GM08714 (cell line): ENCODE measurements at regions not wholly inside any gene's neighbourhood (a gene's known extent, or its start where the extent isn't known, plus 50 kb on each side); places are given as distances from the start of the nearest gene placed in this dataset.

ENCODE experiments used
- H3K4me3 ChIP-seq: fragments of 200-500 bp; sonication (Bioruptor generic); 2 replicates; pipeline ENCODE4 v1.5.1; 2014; ENCODE audit warnings: mild to moderate bottlenecking, low read length, inconsistent platforms
- ZNF274 ChIP-seq: IDR thresholded peaks from 2 replicates; pipeline ENCODE4 v1.6.1; 2012; ENCODE audit warnings: mild to moderate bottlenecking, low read depth, low read length

DNA sequence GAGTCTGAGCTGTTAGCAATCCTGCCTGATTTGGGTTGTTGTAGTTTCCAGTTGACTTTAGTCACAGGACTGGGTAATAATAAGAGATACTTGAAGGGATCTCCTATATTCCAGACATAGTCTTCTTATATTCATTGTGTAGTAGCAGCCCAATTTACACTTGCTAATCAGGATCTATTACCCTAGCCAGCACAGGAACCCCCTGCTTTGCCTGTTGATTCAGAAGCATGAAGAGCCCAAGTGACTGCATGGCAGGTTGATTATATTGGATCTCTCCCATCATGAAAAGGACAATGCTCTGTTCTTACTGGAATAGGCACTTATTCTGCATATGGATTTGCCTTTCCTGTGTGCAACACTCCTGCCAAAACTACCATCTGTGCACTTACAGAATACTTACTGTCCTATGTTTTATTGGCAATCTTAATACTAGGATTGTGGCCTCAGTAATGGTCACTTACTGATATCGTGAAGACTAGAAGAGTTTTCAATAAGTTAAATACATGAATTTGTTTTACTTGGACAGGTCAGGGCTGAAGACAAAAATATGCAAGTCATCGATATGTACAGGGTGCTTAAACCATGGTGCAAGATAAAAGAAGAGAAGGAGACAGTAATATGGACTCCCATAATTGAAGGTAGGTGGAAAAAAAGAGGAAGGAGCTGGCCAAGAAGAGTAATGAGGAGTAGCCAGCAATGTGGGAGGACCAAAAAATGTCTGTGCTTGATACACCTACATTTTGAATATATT is 304.1 kb downstream of the MCTP2 start:
- no peak for TF ChIP-seq ZNF274
- no peak overlapping the region for H3K4me3 ChIP-seq

DNA sequence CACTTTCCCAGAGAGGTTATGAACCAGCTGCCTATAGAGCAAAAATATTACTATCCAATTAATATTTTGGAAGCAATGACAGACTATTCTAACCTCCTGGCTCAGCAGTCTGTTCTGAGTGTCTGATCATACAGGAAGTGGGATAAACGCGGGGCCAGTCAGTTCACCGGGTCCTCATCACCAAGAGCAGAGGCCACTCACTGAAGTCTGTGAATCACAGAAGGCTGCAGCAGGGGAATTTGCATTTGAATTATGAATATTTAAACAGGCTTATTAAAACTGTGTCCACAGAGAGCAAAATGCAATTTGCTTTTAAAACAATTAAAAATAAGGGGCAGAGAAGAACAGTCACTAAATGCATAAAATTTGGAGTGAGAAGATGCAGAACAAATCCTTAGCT is 305.2 kb downstream of the MCTP2 start:
- TF ChIP-seq ZNF274 = no peak
- no peak overlapping the region for H3K4me3 ChIP-seq

- no peak for TF ChIP-seq ZNF274
- H3K4me3 ChIP-seq = no peak overlapping the region
These were observed 306.9 kb downstream of the MCTP2 start for GRCh38 chr15:94538280-94538679.

- TF ChIP-seq ZNF274 = no peak
- H3K4me3 ChIP-seq = no peak overlapping the region
These were observed 311.0 kb downstream of the MCTP2 start for GRCh38 chr15:94542391-94542790.

DNA sequence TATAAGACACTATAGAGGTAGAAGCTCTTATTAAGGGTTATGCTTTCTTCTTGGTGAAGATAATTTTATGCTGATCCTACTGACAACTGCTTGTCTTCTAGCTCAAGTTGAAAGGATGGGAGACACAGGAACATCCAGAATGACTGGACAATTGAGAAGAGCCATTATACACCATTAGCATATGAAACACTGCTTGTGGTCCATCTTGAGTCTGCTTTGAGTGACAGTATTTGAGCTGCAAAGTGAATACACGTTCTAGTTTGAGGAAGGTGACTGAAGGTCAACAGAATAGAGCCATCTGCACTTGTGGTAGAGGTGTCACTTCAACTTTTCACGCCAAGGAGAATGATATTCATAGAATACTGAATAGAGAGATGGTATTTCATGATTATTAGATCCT is 315.4 kb downstream of the MCTP2 start:
- TF ChIP-seq ZNF274 = no peak
- H3K4me3 ChIP-seq = no peak overlapping the region

DNA sequence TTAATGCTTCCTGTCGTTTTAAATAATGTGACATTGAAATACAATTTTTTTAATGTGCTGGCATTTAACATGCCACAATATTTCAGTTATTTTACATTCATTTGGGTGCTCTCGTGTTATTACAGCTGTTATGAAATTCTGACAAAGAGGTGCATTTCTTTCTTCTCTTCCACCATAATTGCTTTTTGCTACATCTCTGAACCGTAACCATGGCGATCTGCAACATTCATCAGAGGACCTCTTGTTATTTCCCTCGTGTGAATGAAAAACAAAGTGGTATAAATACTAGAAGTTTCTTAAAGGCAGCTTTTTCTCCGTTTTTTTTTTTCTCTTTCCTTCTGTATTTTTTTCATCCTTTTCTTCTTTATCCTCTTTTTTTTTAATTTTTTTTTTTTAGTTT is 316.4 kb downstream of the MCTP2 start:
- TF ChIP-seq ZNF274 = no peak
- H3K4me3 ChIP-seq = no peak overlapping the region

DNA sequence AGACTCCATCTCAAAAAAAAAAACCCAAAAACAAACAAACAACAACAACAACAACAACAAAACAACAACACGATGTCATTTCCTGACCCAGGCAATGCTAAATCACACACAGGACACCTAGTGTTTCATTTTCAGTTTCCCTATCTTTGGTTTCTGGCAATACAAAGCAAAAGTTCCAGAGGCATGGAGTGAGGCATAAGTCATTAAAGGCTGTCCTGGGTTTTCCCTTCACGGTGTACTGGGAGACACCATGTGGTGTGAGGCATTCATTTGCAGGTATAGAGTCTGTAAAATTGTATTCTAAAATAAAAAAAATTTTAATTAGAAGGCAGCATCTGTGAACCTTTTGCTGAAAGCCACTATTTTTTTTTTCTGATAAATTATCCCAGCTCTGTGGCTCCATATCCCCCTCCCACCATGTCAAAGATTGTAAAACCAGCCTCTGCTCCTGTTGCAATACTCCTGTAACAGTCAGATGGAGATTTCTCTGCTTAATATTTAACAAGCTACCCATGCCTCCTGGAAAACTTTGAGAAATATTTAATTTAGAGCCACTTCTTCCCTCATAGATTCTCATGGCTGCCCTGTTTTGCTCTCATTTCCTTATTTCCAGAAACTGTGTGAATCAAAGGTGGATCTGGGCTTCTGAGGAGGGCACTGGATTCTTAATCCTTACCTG is 324.6 kb downstream of the MCTP2 start:
- no peak for TF ChIP-seq ZNF274
- no peak overlapping the region for H3K4me3 ChIP-seq

DNA sequence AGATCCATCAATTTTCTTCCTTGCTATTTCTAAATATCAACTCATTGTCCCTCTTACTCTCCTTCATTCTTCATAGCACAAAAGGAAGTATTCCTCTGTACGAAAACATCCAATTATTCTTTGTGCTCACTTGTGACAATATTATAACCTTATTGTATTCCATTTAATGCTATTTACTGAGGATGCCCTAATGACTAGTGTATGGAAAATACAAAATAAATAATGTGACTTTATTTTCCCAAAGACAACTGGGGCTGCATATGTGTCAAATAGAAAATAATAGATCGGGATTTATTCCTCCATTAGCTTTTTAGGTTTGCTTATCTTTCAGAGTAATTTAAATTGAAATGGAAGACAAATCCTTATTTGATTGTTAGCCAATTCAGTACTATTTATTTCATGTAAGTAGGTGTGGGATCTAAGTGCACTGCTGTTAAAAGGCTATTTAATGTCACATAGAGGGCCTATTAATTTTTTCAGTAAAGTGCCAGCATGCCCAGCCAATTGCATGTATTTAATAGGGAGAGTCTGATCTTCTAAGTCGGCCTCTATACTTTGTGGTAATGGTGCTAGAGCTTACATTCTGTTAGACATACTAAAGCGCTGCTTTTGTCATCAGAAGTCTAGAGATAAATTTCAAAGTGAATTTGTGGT is 329.8 kb downstream of the MCTP2 start:
- TF ChIP-seq ZNF274 = no peak
- H3K4me3 ChIP-seq = no peak overlapping the region

- no peak for TF ChIP-seq ZNF274
- H3K4me3 ChIP-seq = no peak overlapping the region
These were observed 332.1 kb downstream of the MCTP2 start for GRCh38 chr15:94563456-94563855.

GRCh38 chr15:94576889-94577533 is 345.6 kb downstream of the MCTP2 start:
- no peak for TF ChIP-seq ZNF274
- H3K4me3 ChIP-seq = no peak overlapping the region

- no peak overlapping the region for H3K4me3 ChIP-seq
These were observed 347.9 kb downstream of the MCTP2 start for GRCh38 chr15:94579286-94579685.

GRCh38 chr15:94580211-94580885 is 349.0 kb downstream of the MCTP2 start:
- no peak overlapping the region for H3K4me3 ChIP-seq
- no peak for TF ChIP-seq ZNF274

More at GRCh38 chr15:94579286-94579685, 347.9 kb downstream of the MCTP2 start:
- no peak for TF ChIP-seq ZNF274

- H3K4me3 ChIP-seq = no peak overlapping the region
- TF ChIP-seq ZNF274 = no peak
These were observed 351.0 kb downstream of the MCTP2 start for GRCh38 chr15:94582368-94582767.

- H3K4me3 ChIP-seq = peak overlapping the region; percentile 3; the same call in 1 of the 2 replicates
- TF ChIP-seq ZNF274 = no peak
These were observed 353.5 kb downstream of the MCTP2 start for GRCh38 chr15:94584833-94585244.
